ENCODE measurements at regions not wholly inside any gene's neighbourhood (a gene's known extent, or its start where the extent isn't known, plus 50 kb on each side); places are given as distances from the start of the nearest gene placed in this dataset.

- TF ChIP-seq CTCF (IDR thresholded peaks at IDR 0.05) (no peak), POLR2A (IDR thresholded peaks at IDR 0.05) (no peak)
Observed at GRCh38 chrY:9016916-9017315, 320.3 kb upstream of the TSPY4 start.
